Trophoblast cell (in vitro differentiated cells and primary cell): ENCODE measurements at regions not wholly inside any gene's neighbourhood (a gene's known extent, or its start where the extent isn't known, plus 50 kb on each side); places are given as distances from the start of the nearest gene placed in this dataset.

Experiments used
- DNase-seq, 2 donors: peaks; one replicate each; pipeline ENCODE4 v3.0.0-alpha.2; 2016
- H2AFZ ChIP-seq: 2 replicates; pipeline ENCODE4 v1.6.1; 2013; ENCODE audit warnings: low read length, moderate library complexity, mild to moderate bottlenecking; ENCODE audit not compliant: insufficient read depth, poor library complexity
- H2AK5ac ChIP-seq: 2 replicates; pipeline ENCODE4 v1.6.1; 2013; ENCODE audit warnings: mild to moderate bottlenecking, low read length
- H2BK120ac ChIP-seq: 2 replicates; pipeline ENCODE4 v1.6.1; 2013; ENCODE audit warnings: low read length, mild to moderate bottlenecking, moderate library complexity; ENCODE audit not compliant: insufficient read depth, poor library complexity
- H2BK12ac ChIP-seq: 2 replicates; pipeline ENCODE4 v1.6.1; 2013; ENCODE audit warnings: mild to moderate bottlenecking, low read length, moderate library complexity
- H2BK5ac ChIP-seq: 2 replicates; pipeline ENCODE4 v1.6.1; 2013; ENCODE audit warnings: low read length, low read depth, moderate library complexity, mild to moderate bottlenecking; ENCODE audit not compliant: poor library complexity
- H3K14ac ChIP-seq: 2 replicates; pipeline ENCODE4 v1.6.1; 2013; ENCODE audit warnings: mild to moderate bottlenecking, low read length
- H3K18ac ChIP-seq: 2 replicates; pipeline ENCODE4 v1.6.1; 2013; ENCODE audit warnings: mild to moderate bottlenecking, low read length
- H3K23ac ChIP-seq: 2 replicates; pipeline ENCODE4 v1.6.1; 2013; ENCODE audit warnings: low read length
- H3K27ac ChIP-seq: 2 replicates; pipeline ENCODE4 v1.5.1; 2013; ENCODE audit warnings: low read depth, mild to moderate bottlenecking, inconsistent platforms, low read length, moderate library complexity
- H3K27me3 ChIP-seq: 2 replicates; pipeline ENCODE4 v1.6.1; 2013; ENCODE audit warnings: inconsistent platforms, mild to moderate bottlenecking, low read length, moderate library complexity; ENCODE audit not compliant: insufficient read depth
- H3K36me3 ChIP-seq, 2 experiments: 1 replicate in 1 of 2; 2 replicates in 1 of 2; pipeline ENCODE4 v1.6.1; 2013; ENCODE audit warnings: low read length in 2 of 2, mild to moderate bottlenecking in 2 of 2, moderate library complexity in 1 of 2; ENCODE audit not compliant: insufficient read depth in 2 of 2, control insufficient read depth in 1 of 2
- H3K4ac ChIP-seq: 2 replicates; pipeline ENCODE4 v1.6.1; 2013; ENCODE audit warnings: low read depth, mild to moderate bottlenecking, low read length, moderate library complexity
- H3K4me1 ChIP-seq, 2 experiments: 1 replicate in 1 of 2; 2 replicates in 1 of 2; pipeline ENCODE4 v1.6.1; 2013; ENCODE audit warnings: low read length in 2 of 2, mild to moderate bottlenecking in 2 of 2, moderate library complexity in 1 of 2; ENCODE audit not compliant: insufficient read depth in 2 of 2, control insufficient read depth in 1 of 2
- H3K4me2 ChIP-seq: 2 replicates; pipeline ENCODE4 v1.6.1; 2013; ENCODE audit warnings: inconsistent platforms, mild to moderate bottlenecking, low read length, moderate library complexity
- H3K4me3 ChIP-seq: 2 replicates; pipeline ENCODE4 v1.5.1; 2013; ENCODE audit warnings: mild to moderate bottlenecking, low read depth, low read length, inconsistent platforms
- H3K79me1 ChIP-seq: one replicate; pipeline ENCODE4 v1.6.1; 2013; ENCODE audit warnings: low read length
- H3K79me2 ChIP-seq: 2 replicates; pipeline ENCODE4 v1.6.1; 2013; ENCODE audit warnings: low read length, mild to moderate bottlenecking; ENCODE audit not compliant: control insufficient read depth, insufficient read depth, poor library complexity
- H3K9ac ChIP-seq: 2 replicates; pipeline ENCODE4 v1.6.1; 2013; ENCODE audit warnings: mild to moderate bottlenecking, low read length
- H3K9me3 ChIP-seq: 2 replicates; pipeline ENCODE4 v1.6.1; 2013; ENCODE audit warnings: low read depth, mild to moderate bottlenecking, control low read depth, inconsistent platforms, low read length; ENCODE audit not compliant: insufficient read depth
- H4K12ac ChIP-seq: 2 replicates; pipeline ENCODE4 v1.6.1; 2013; ENCODE audit warnings: low read depth, mild to moderate bottlenecking, low read length, moderate library complexity
- H4K8ac ChIP-seq: 2 replicates; pipeline ENCODE4 v1.6.1; 2013; ENCODE audit warnings: low read depth, mild to moderate bottlenecking, low read length, moderate library complexity
- H4K91ac ChIP-seq: one replicate; pipeline ENCODE4 v1.6.1; 2013; ENCODE audit warnings: low read depth, mild to moderate bottlenecking, low read length, moderate library complexity
- WGBS: extraction: QIAGEN DNeasy Blood & Tissue Kit; methylation state at CpG from one replicate; pipeline ENCODE4 v1.1.7; 2013; ENCODE audit warnings: missing lambda C conversion rate; ENCODE audit not compliant: insufficient read length, insufficient coverage; ENCODE audit errors: extremely low coverage; 5-methylcytosine and 5-hydroxymethylcytosine counted together

DNA sequence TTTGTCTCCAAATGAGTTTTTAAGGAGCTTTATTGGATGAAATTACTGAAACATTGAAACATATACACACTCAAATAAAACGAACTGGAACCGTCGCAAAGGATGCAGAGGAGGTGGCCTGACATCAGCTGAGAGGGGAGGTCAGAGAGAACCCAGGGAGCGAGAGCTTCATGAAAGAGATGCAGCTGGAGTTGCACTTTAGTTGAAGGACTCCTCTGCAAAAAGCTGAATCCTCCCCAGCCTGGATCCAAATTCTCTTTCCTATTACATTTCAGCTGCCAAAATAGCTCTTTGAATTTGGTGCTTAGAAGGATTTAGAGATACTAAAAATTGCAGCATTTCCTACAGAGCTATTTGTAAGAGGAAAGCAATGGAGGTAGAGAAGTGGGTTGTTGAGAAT is 140.0 kb upstream of the DPP6 start:
- Histone ChIP-seq H3K4ac (no peak overlapping the region), H3K79me2 (no peaks in the 10 kb centered on the region), H2BK12ac (no peak overlapping the region), H2BK120ac (no peak overlapping the region), H4K91ac (no peak overlapping the region), H3K18ac (no peak overlapping the region), H3K9me3 (no peaks in the 10 kb centered on the region), H3K36me3 (no peaks in the 10 kb centered on the region), H3K23ac (no peak overlapping the region), H4K8ac (no peak overlapping the region), H3K27me3 (no peaks in the 10 kb centered on the region), H3K4me2 (no peak overlapping the region), H4K12ac (no peak overlapping the region), H2BK5ac (no peak overlapping the region), H3K14ac (no peak overlapping the region), H3K4me3 (no peak overlapping the region), H3K27ac (no peak overlapping the region), H2AK5ac (no peak overlapping the region), H3K9ac (no peak overlapping the region), H3K79me1 (no peaks in the 10 kb centered on the region), H3K4me1 (no peaks in the 10 kb centered on the region), H2AFZ (no peak overlapping the region)
- no peak for DNase-seq
- WGBS = no CpG with 5 or more reads among the region's 4 CpGs

DNA sequence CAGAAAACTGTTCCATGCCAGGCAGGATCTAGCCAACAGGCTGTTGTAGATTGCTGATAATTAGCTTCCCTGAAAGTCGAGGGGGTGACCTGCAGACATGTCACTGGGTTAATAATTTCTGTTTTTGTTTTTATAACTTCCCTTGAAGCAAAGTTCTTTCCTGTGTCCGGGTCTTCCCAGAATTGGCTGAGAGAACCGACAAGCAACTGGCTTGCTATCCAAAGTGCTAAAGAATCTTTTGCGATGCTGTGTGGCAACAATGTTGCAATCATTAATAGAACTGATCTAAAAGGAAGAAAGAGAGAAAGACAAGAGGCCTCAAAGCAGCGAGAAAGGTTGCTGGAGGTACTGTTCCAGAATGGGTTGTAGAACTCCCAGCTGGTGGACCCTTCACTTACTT is 132.1 kb upstream of the DPP6 start:
- no CpG with 5 or more reads among the region's 5 CpGs for WGBS
- Histone ChIP-seq H3K9ac (no peak overlapping the region), H3K27ac (no peak overlapping the region)

DNA sequence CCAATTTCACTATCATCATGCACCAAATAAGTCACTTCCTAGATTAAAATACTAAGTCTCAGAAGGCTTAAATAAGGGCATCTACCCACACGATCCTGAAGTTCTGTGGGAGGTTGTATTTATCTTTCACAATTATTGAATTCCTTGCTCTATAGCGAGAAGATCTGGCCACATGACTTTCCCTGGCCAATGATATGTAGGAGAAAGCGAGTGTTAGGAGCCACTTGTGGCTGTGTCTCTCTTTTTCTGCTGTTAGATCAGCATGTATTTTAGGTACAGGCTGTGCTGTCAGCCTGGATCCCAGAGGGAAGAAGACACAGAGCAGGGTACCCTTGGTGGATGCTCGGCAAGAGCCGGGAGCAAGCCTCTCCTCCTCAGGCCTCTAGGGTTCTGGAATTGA is 131.3 kb upstream of the DPP6 start:
- Histone ChIP-seq H3K4me3 (no peak overlapping the region), H3K9ac (no peak overlapping the region), H2BK120ac (no peak overlapping the region), H3K14ac (no peak overlapping the region), H3K23ac (no peak overlapping the region), H3K4me1 (no peaks in the 10 kb centered on the region), H3K4me2 (no peak overlapping the region), H4K12ac (no peak overlapping the region), H2BK5ac (no peak overlapping the region), H3K79me2 (no peaks in the 10 kb centered on the region), H3K27ac (no peak overlapping the region), H3K9me3 (peaks cover 10% of the 10 kb centered on the region), H3K36me3 (no peaks in the 10 kb centered on the region), H3K79me1 (no peaks in the 10 kb centered on the region), H3K27me3 (no peaks in the 10 kb centered on the region), H4K91ac (no peak overlapping the region), H4K8ac (no peak overlapping the region), H2AK5ac (no peak overlapping the region), H2AFZ (no peak overlapping the region), H3K4ac (no peak overlapping the region), H3K18ac (no peak overlapping the region), H2BK12ac (no peak overlapping the region)
- no CpG with 5 or more reads among the region's 5 CpGs for WGBS
- no peak for DNase-seq

More for the DNA sequence above, 132.1 kb upstream of the DPP6 start:
- Histone ChIP-seq H3K4me3 (no peak overlapping the region), H3K23ac (no peak overlapping the region), H2BK120ac (no peak overlapping the region), H3K14ac (no peak overlapping the region), H3K27me3 (no peaks in the 10 kb centered on the region), H2BK12ac (no peak overlapping the region), H3K79me2 (no peaks in the 10 kb centered on the region), H4K91ac (no peak overlapping the region), H3K4ac (no peak overlapping the region), H3K79me1 (no peaks in the 10 kb centered on the region), H3K18ac (no peak overlapping the region), H3K4me2 (no peak overlapping the region), H2AK5ac (no peak overlapping the region), H4K8ac (no peak overlapping the region), H2BK5ac (no peak overlapping the region), H2AFZ (no peak overlapping the region), H4K12ac (no peak overlapping the region), H3K4me1 (no peaks in the 10 kb centered on the region), H3K9me3 (peaks cover 8% of the 10 kb centered on the region), H3K36me3 (no peaks in the 10 kb centered on the region)
- DNase-seq = no peak

DNA sequence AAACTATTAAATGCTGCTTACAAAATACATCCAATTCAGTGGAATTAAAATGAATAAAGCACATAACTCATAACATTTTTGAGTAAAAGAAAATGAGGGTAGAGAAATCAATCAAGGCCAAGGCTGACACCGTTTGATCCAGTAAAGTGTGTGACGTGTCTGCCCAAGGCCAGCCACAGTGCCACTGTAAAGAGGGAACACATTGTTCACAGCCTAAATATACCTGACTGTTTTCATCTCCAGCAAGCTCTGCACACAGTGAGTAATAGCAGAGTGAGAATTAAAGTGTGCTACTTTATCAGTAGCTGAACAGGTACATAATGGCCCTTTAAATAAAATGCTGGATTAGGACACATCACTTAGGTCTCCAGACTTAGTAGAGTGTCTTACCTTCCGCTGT is 130.8 kb upstream of the DPP6 start:
- DNase-seq = no peak
- H3K27ac ChIP-seq = no peak overlapping the region
- H3K36me3 ChIP-seq = no peaks in the 10 kb centered on the region
- no peak overlapping the region for H2BK120ac ChIP-seq
- no peak overlapping the region for H4K8ac ChIP-seq
- no peak overlapping the region for H2AFZ ChIP-seq
- H3K4me1 ChIP-seq = no peaks in the 10 kb centered on the region
- no peak overlapping the region for H3K14ac ChIP-seq
- no peak overlapping the region for H4K91ac ChIP-seq
- H3K18ac ChIP-seq = no peak overlapping the region
- H3K4me2 ChIP-seq = no peak overlapping the region
- H2BK12ac ChIP-seq = no peak overlapping the region
- no peaks in the 10 kb centered on the region for H3K79me1 ChIP-seq
- no peak overlapping the region for H3K9ac ChIP-seq
- H3K4ac ChIP-seq = no peak overlapping the region
- no peak overlapping the region for H2AK5ac ChIP-seq
- no peaks in the 10 kb centered on the region for H3K27me3 ChIP-seq
- no CpG with 5 or more reads among the region's 3 CpGs for WGBS
- H3K9me3 ChIP-seq = peaks cover 10% of the 10 kb centered on the region
- H3K79me2 ChIP-seq = no peaks in the 10 kb centered on the region
- H2BK5ac ChIP-seq = no peak overlapping the region
- no peak overlapping the region for H3K23ac ChIP-seq
- no peak overlapping the region for H3K4me3 ChIP-seq
- H4K12ac ChIP-seq = no peak overlapping the region
